EH (cell line): ENCODE measurements at regions not wholly inside any gene's neighbourhood (a gene's known extent, or its start where the extent isn't known, plus 50 kb on each side); places are given as distances from the start of the nearest gene placed in this dataset.
"Not testable (repeated sequence)": the region's sequence is repeated elsewhere in the genome, so short reads cannot be mapped to it uniquely, and the experiment has no call there.

ENCODE experiments used
- DNase-seq: peaks from one replicate; pipeline ENCODE4 v3.0.0-alpha.2; 2015; ENCODE audit warnings: low read depth

- no peak for DNase-seq
These were observed 55.1 kb upstream of the F9 start for GRCh38 chrX:139475432-139475831.

GRCh38 chrX:139461945-139462344 is 68.6 kb upstream of the F9 start:
- not testable (repeated sequence) for DNase-seq

GRCh38 chrX:139454743-139455142 is 75.8 kb upstream of the F9 start:
- no peak for DNase-seq

GRCh38 chrX:139448996-139449395 is 81.5 kb upstream of the F9 start:
- DNase-seq: no peak

- no peak for DNase-seq
These were observed 83.7 kb upstream of the F9 start for GRCh38 chrX:139446832-139447231.

GRCh38 chrX:139429913-139430312 is 100.6 kb upstream of the F9 start:
- no peak for DNase-seq

GRCh38 chrX:139423186-139423585 is 107.4 kb upstream of the F9 start:
- DNase-seq: no peak

GRCh38 chrX:139398258-139398657 is 132.3 kb upstream of the F9 start:
- DNase-seq: not testable (repeated sequence)

GRCh38 chrX:139388254-139388653 is 142.3 kb upstream of the F9 start:
- no peak for DNase-seq

- no peak for DNase-seq
These were observed 148.0 kb upstream of the F9 start for GRCh38 chrX:139382529-139382928.

GRCh38 chrX:139376547-139376946 is 154.0 kb upstream of the F9 start:
- DNase-seq: not testable (repeated sequence)

GRCh38 chrX:139360356-139360755 is 170.2 kb upstream of the F9 start:
- DNase-seq: no peak

- not testable (repeated sequence) for DNase-seq
These were observed 187.9 kb upstream of the F9 start for GRCh38 chrX:139342594-139342991.

- not testable (repeated sequence) for DNase-seq
These were observed 188.5 kb upstream of the F9 start for GRCh38 chrX:139341855-139342593.

- DNase-seq: no peak
These were observed 198.1 kb upstream of the F9 start for GRCh38 chrX:139332441-139332840.

- no peak for DNase-seq
These were observed 203.2 kb upstream of the F9 start for GRCh38 chrX:139327355-139327754.

- no peak for DNase-seq
These were observed 205.8 kb upstream of the F9 start for GRCh38 chrX:139324756-139325155.

GRCh38 chrX:139320661-139321354 is 209.7 kb upstream of the F9 start:
- not testable (repeated sequence) for DNase-seq

- DNase-seq: not testable (repeated sequence)
These were observed 223.9 kb upstream of the F9 start for GRCh38 chrX:139306675-139307074.

- DNase-seq: no peak
These were observed 226.1 kb upstream of the F9 start for GRCh38 chrX:139304471-139304870.

GRCh38 chrX:139299309-139299708 is 231.2 kb upstream of the F9 start:
- no peak for DNase-seq

- DNase-seq: no peak
These were observed 232.1 kb upstream of the F9 start for GRCh38 chrX:139298437-139298836.

GRCh38 chrX:139297638-139298037 is 232.9 kb upstream of the F9 start:
- DNase-seq: no peak

GRCh38 chrX:139293991-139294390 is 236.5 kb upstream of the F9 start:
- DNase-seq: no peak
